IPS DF 4.7 (cell line): ENCODE measurements at regions not wholly inside any gene's neighbourhood (a gene's known extent, or its start where the extent isn't known, plus 50 kb on each side); places are given as distances from the start of the nearest gene placed in this dataset.

Experiments
- DNase-seq: peaks from one replicate; pipeline ENCODE4 v3.0.0-alpha.2; 2013; ENCODE audit warnings: low spot score; ENCODE audit errors: extremely low read depth

DNA sequence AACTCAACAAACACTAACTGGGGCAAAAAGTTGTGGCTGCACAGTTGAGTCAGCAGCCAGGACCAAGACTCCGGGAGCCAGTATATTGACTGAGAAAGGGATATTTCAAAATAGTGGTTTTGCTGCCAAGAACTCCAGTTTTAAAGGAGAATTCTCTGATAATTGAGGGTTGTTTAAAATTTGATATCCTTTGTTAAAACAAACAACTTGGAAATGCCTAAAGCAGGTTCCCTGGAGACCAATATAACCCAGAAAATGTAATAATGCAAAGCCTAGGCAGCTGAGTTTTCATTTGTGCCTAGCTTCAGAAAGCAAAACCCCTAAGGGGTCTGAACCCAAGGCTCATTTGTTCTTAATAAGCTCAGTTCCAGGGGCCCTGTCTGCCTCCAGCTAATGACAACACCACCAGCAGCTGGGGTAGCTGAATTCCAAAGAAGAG, 311.7 kb upstream of the CCDC196 start:
- DNase-seq, result no peak

DNA sequence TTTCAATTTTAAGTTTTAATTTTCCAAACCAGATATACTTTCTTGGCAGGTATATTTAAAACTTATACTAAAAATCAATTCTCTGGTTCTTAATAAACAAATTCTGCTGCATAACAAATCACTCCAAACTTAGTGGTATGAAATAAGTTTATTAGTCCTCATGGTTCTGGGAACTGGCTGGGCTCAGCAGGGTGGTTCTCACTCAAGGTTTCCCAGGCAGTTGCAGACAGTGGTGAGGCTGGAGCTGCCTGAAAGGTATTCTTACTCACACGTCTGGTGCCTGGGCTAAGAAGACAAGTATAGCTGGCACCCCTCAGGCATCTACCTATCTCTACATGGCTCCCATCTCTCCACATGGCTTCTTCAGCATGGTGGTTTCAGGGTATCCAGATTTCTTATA, 308.2 kb upstream of the CCDC196 start:
- DNase-seq, result no peak

DNA sequence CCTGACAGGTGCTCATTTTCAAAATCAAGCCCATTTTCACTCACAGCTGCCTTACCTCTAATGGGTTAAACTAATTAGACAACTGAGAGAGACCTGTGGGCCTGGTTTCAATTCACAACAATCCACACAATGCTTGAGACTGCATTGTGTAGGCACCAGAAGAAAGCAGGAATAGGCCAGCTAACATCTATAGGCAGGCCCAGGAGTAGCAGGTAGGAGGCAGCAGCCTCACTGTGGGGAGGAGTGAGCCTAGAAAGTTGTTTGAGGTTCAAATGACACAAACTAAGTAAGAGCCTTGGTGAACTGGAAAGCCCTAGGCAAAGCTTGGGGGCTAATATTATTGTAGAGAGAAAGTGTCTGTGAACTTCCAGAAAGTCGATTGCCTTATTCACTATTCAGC, 289.5 kb upstream of the CCDC196 start:
- no peak for DNase-seq

DNA sequence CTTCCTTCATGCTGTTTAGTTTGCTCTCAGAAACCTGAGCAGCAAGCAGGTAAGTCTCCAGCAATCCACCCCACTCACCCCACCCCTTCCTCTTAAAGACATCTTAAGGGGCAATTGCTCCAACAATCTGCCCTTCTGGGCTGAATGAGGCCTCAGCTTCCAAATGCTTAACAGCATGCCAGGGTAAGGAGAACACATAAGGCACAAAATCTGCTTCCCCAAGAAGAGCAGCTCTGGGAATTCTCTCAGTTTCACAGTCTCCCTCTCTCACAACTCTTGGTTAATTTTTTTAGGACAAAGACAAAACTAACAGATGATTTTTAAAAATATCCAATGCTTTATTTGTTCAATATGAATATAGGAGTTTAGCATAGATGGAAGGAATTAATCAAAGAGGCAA, 288.9 kb upstream of the CCDC196 start:
- no peak for DNase-seq

DNA sequence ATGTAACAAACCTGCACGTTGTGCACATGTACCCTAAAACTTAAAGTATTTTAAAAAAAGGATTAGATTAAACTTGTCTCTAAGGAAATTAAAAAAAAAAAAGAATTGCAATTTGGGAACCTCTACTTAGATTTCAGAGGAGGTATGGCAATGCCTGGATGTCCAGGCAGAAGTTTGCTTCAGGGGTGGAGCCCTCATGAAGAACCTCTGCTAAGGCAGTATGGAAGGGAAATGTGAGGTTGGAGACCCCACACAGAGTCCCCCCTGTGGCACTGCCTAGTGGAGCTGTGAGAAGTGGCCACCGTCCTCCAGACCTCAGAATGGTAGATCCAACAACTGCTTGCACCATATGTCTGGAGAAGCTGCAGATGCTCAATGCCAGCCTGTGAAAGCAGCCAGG, 279.6 kb upstream of the CCDC196 start:
- DNase-seq, result no peak

DNA sequence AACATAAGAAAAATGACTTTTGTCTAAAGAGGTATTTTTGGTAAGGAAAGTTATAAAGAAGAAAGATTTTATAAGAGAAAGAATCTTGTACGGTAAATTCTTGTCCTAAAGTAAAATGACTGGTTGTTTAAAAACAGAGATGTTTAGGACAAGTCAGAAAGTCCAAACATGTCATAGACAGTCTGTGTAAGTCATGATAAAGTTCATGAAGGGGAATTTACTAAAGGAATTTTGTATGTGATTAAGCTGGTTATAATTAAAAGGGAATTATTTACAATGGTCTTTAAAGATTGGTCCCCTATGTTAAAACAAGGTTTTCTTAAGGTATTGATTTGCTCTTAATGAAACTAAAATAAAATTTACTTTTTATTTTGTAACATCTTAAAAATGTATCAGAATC, 269.4 kb upstream of the CCDC196 start:
- DNase-seq, result no peak

DNA sequence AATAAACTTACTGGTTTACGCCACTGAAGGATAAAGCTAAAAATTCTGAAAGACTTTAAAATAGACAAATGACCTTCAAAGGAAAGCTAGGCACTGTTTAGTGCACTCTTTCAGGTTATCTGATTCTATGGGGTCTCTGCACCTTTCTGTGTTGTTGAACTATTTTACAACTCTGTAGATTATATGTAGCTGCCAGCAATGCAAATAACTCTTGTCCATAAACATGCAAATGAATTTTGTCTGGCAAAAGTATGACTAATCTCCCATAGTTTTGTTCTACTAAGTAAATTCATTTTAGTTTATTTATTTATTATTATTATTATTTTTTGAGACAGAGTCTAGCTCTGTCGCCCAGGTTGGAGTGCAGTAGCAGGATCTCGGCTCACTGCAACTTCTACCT, 266.3 kb upstream of the CCDC196 start:
- DNase-seq, result no peak

DNA sequence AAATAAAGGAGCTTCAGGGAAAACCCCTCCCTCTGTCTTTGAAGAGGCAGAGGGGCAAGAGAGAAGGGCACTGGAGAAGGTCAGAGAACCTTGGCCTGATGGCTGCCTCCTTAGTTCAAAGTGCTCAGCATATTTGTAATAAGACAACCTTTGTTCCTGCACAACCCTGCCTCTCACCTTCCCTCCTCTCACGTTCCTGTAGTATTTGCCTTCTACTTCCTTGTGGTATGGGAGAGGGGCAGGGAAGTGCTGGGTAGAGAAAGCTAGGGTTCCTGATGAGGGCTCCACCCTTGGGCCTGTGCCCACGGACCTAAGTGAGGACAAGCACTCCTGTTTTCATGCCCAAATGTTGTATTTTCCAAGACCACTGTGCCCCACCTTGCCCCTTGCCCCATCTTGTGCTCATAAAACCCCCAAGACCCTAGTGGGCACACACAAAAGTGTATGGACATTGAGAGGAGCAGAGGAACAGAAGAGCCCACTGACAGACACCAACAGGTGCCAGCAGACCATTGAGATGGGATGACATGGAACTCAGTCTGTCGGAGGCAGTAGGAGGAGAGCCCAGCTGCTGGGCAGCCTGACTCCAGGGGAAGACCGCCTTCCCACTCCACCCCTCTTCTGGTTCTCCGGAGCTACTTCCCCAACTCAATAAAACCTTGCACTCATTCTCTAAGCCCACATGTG, 261.5 kb upstream of the CCDC196 start:
- no peak for DNase-seq

DNA sequence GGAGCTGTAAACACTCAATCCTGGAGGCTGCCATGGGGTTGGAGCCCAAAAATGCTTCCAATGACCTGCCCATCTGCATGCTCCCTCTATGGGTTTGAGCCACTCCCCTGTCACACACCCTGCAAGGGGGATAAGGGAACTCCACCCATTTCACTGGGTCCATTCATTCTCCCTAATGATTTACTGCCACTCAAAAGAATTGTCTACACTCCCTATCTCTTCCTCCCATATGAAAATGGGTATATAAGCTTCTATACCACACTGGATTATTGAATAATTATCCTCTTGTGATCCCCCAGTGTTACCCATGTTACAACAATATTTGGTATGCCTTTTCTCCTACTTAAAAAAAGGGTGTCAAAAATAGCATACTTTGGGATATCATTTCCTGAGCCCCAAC, 260.8 kb upstream of the CCDC196 start:
- no peak for DNase-seq

DNA sequence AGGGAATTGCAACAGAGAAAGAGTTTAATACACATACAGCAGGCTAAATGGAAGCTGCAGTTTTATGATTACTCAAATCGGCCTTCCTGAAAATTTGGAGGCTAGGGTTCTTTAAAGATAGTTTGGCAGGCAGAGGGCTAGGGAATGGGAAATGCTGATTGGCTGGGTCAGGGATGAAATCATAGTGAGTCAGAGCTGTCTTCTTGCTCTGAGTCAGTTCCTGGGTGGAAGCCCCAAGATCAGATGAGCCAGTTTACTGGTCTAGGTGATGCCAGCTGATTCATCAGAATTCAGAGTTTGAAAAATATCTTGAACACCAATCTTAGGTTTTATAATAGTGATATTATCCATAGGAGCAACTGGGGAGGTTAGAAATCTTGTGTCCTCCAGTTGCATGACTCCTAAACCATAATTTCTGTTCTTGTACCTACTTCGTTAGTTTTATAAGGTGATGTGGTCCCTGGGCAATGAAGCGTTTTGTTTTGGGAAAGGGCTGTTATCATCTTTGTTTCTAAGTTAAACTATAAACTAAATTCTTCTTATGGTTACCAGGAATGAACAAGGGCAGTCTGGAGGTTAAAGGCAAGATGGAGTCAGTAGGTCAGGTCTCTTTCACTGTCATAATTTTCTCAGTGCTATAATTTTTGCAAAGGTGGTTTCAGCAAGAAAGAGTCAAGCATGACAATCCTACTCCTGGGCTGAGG, 257.8 kb upstream of the CCDC196 start:
- no peak for DNase-seq

DNA sequence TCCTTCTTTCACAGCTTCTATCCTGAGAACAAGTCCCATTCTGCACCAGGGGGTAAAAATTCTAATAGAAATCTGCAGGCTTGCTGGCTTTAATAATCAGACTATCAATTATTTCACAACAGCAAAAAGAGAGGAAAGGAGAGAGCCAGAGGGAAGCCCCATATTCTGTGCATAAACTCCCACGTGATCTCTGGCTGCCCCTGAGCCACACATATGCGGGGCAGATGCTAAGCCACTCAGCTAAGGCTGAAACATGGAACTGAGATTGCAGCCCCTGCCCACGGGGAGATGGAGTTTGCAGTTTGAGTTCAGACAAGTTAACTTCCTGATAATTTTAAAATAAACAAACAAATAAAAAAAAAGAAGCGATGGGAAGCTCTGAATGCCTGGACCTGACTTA, 254.4 kb upstream of the CCDC196 start:
- DNase-seq, result no peak

DNA sequence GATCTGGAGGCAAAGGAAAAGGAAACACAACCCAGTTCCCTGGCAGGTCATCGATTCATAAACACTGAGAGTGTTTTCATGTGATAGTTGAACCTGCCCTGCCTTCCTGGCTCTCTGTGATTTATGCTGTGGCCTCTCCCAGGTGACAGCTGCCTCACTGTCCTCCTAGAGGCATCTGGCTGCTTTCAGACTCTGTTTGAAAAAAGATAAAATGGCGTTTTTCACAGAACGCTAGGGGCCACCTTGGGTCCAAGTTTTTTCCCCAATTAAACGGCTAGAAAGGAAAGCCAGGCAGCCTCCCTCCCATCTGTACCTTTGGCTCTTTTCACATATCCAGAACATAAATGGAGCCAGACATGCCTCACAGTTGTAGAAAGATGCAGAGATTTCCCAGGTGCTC, 252.6 kb upstream of the CCDC196 start:
- DNase-seq, result no peak

DNA sequence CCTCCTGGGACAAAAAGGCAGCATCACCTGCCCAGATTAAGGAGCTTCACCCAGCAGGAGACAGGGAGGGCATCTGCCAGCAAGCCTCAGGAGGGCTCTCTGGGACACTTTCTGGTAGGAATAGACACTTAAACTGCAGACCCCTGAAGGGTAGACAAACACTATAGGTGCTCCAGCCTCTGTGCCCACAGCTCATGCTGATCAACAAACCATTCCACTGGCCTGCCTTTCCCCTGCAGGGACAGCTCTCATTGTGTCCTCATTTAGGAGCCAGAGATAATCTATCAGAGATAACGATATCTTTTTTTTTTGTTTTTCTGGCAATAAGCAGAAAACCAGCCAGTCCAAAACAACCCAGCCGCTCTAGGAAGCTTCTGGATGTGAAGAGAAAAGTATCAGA, 251.8 kb upstream of the CCDC196 start:
- no peak for DNase-seq

DNA sequence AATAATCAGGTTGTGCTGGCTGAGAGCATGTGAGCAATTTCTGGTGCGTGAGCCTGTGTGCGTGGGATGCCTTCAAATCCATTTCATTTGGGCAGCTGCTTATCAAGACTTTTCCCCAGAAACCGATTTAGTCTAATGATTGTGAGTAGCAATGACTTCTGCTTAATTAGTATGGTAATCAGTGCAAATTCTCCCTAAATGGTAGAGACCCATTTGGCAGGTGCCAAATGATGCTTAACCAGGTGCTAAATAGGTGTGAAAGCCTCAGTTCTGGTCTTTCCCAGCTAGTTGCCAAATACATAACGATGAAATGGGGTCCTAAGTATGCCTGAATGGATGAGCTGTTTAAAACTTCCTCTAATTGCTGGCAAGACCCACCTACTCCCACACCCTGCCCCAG, 248.4 kb upstream of the CCDC196 start:
- no peak for DNase-seq

DNA sequence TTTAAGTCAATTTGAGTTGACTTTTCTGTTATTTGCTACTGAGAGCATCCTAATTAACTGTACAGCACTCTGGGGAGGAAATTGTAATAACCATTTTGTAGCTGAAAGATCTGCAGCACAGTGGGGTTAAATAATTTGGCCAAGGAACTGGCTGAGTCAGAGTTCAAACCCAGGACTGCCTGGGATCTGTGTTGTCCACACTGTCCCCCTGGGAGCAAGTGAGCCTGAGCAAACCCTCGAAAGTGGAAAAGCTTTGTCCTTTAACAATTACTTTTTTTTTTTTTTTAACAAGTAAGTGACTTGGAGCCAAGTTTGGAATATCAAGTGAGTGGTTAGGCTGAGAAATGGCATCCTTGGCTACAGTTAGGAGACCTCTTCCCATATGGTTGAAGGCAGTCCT, 247.2 kb upstream of the CCDC196 start:
- no peak for DNase-seq

DNA sequence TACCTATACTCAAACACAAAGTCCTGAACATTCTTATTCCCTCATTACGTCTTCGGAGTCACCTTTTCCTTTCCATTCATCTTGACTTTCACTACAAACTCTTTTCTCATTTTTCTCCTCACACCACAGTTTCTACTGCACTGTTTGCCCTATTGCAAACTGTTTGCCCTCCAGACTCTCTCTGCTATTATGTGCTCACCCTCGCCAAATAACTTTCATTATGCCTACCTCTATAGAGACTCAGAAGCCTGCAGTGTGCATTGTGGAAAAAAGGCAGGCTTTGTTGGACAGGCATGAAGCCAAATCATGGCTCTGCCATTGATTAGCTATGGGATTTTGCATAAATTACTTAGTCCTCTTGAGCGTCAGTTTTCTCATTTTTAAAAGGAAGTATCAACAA, 246.6 kb upstream of the CCDC196 start:
- DNase-seq, result no peak

DNA sequence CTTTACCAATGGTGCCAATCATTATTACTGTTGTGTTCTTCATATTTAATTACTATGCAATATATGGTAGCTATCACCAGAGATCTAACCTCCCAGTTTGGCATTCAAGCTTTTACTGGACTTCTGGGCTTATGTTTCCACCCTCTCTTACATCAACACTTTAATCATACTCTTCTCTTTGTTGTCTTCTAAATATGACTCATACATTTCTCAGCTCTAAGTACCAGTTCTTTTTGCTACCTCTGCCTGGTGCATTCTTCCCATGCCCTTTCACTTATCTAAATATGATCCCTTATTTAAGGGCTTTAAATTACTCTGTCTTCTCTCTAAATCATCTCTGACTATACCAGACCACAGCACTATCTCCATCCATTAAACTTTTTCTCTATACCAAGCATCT, 246.1 kb upstream of the CCDC196 start:
- DNase-seq, result no peak

DNA sequence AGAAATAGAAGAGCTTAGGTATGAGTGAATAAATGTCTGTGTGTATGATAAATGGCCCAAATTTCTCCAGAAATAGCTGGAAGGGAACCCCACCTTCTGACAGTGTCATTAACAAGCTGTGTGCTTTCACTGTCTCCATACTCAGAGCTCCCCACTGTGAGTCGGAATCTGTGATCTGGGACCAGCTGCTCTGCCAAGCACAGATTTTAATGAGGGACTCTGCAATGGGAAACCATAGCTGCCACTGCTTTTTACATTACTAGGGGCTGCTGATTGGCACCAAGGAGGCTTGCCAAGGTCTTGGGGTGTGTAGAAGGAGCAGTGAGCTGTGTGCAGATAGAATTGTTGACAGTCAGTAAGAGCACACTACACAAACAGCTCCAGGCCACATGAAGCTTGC, 244.2 kb upstream of the CCDC196 start:
- DNase-seq, result no peak

DNA sequence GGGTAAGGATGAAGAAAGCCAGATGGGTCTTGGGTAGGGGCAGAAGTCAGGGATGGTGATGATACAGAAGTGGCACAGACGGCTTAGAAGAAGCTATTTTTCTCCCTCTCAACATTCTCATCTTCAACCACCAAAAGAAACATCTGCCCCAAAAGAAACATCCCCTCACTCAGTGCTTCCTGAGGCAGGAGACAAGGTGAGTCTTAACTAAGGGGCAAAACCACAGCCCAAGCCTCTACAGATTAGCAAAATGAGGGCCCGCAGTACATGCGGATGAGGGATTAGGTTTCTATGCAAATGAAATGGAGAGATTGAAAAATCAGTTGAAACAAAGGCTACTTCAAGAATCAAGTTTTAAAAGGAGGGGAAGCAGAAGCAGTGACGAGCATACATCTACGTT, 241.3 kb upstream of the CCDC196 start:
- no peak for DNase-seq

DNA sequence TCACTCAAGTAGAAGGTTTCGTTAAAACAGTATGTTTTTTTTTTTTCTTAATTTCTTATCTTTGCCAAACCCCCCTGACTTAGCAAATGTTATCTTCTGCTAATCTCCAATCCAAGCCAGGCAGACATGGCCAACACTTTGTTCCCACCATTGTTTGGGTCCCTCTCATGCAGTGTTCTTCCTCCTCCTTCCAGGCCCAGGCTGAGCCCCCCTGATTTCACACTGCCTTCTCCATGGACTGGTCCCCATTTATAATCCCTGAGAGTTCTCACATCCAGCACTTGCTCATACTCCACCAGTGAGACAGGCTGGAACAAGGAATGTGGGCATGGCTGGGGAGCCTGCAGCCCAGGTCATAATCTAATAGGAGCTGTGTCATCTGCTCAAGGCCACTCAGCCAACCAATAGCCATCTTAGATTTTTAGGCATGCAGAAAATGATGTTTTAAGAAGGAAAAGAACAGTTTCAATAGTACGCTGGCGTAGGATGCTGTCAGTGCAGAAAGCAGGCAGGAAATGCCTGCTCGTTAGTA, 238.4 kb upstream of the CCDC196 start:
- no peak for DNase-seq

DNA sequence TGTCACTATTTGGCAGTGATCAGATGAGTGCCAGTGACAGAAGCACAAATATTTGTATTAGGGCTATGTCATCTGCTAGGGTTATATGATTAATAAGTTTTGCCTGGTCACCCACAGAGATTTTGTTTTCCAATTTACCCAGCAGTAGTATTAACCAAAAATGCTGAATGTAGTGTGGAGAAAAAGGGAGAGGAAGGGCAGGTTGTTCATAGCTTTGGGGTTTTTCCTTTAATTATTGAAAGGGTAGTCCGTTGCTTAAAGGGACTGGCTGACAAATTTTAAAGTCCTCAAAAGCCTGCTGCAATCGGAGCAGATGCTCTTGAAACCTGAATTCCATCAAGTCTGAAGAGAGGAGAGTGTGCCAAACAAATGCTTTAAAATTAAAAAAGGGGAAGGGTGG, 237.9 kb upstream of the CCDC196 start:
- no peak for DNase-seq

DNA sequence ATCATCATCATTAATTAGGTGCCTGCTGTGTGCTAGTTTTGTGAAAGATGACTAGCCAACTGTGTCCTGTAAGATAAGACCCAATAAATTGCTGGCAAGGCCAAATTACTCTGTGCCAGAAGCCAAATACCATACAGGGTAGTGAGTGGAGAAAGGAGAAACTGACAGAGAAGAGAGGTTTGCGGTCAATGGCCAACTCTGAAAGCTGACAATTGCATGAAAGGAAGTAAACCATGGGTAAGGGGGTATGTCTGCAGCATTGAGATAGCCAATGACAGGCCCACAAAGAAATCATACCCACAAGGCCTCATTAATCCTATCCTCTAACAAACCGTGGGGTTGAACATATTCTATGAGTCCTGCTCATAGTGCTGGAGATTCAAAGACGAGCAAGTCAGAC, 236.6 kb upstream of the CCDC196 start:
- no peak for DNase-seq

DNA sequence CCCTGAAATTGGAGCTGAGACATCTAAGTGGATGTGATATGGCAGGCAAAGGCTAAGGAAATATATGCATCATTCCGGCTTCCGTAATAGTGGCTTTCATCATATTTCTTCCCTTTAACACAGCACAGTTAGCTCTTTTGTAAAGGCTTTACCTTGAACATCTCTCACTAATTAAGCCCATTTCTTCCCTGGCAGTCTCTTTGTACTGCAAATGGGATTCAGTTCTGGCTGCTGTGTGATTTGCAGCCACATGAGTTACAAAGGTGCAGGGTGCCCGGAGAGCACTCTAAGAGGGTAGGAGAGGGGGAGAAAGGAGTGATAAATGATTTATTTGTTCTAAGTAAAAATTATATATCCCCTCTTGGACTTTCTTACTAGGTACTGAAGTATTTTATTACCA, 232.1 kb upstream of the CCDC196 start:
- DNase-seq, result no peak
